ENCODE measurements at regions not wholly inside any gene's neighbourhood (a gene's known extent, or its start where the extent isn't known, plus 50 kb on each side); places are given as distances from the start of the nearest gene placed in this dataset.

DNA sequence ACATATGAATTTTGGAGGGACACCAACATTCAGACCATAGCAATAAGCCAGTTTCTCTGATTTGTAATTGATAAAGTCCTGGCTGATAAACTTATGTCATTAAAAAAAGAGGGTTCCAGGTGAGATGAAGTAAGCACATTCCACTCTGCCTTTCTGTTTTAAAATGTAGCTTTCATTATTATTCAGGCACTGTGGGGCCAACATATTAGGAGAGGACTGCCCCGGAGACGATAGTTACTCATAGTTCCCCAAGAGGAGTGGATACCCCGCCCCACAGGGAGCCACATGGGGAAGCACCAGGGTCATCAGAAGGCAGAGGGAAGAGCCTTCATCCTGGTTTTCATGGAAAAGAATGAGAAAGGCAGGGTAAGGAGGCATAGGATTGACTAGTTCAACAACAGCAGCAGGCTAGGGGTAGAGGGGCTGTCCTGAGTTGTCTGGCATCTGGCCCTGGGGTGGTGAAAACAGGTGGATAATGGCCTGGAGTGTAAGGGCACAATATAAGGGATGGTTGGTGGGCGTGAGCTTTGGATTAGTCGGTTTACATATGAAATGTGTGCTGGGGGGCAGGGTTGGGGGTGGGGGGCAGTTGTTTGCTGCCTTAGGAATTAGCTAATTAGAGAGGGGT, 78.7 kb upstream of the PROK2 start:
- Histone ChIP-seq H3K9ac (ENCODE audit: low read length) (no peak overlapping the region), H3K27me3 (replicated peaks; ENCODE audit: insufficient read depth, low read length) (no peaks in the 10 kb centered on the region), H4K20me1 (ENCODE audit: insufficient read depth, low read length) (no peaks in the 10 kb centered on the region), H3K4me3 (ENCODE audit: low read length) (no peak overlapping the region), H3K4me2 (ENCODE audit: low read depth, low read length) (no peak overlapping the region), H3K9me3 (replicated peaks; ENCODE audit: insufficient read depth, low read length) (no peaks in the 10 kb centered on the region), H3F3A (ENCODE audit: insufficient read depth, low read length) (no peaks in the 10 kb centered on the region), H3K9me2 (replicated peaks; ENCODE audit: insufficient read depth, low read length) (no peaks in the 10 kb centered on the region), H3K36me3 (replicated peaks; ENCODE audit: insufficient read depth, low read length) (no peaks in the 10 kb centered on the region), H2AFZ (ENCODE audit: low read length) (no peak overlapping the region), H3K27ac (ENCODE audit: low read length) (no peak overlapping the region), H3K4me1 (ENCODE audit: low read length) (no peaks in the 10 kb centered on the region), H3K79me2 (ENCODE audit: low read length) (no peaks in the 10 kb centered on the region)
- TF ChIP-seq EZH2phosphoT487 (IDR thresholded peaks at IDR 0.05; ENCODE audit: low read length) (no peak), CTCF (IDR thresholded peaks at IDR 0.05; ENCODE audit: low read length) (no peak), EZH2 (optimal IDR thresholded peaks at IDR 0.05; ENCODE audit: low read depth, low read length) (no peak)
- no peak for DNase-seq

DNA sequence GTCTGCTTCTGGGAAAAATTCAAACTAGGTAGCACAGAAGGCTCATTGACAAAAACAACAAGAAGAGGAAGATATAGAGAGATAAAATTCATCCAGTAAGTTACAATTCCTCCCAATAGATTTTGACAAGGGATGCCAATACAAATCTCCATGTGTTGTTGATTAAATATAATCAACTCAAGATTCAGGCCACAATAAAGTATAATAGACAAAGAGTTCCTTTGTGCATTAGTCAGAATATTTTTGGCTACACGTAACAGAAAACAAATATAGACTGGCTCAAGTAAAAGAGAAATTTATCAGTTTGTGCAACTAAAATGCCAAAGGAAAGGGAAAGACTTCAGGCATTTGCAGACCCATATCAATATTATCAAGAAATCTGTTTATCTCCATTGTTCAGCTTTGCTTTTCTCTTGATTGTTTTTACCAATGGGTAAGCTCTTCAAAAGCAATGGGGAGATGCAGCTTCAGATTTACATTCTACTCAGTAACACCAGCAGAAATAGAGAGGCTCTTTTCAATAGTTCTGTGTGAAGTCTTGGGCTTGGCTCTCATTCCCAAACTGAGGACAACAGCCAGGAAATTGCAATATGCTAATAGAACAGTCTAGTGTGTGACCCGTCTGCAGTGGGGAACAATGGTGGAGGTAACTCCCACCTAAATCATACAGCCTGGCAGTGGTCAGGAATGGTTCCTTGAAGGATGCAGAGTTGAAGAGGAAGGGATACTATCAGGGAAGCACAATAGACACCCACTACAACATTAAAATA, 77.6 kb upstream of the PROK2 start:
- H2AFZ ChIP-seq (ENCODE audit: low read length) = no peak overlapping the region
- TF ChIP-seq EZH2 (optimal IDR thresholded peaks at IDR 0.05; ENCODE audit: low read depth, low read length) (no peak), CTCF (IDR thresholded peaks at IDR 0.05; ENCODE audit: low read length) (no peak), EZH2phosphoT487 (IDR thresholded peaks at IDR 0.05; ENCODE audit: low read length) (no peak)
- H3K9me3 ChIP-seq (replicated peaks; ENCODE audit: insufficient read depth, low read length) = no peaks in the 10 kb centered on the region
- H3K4me2 ChIP-seq (ENCODE audit: low read depth, low read length) = no peak overlapping the region
- no peaks in the 10 kb centered on the region for H4K20me1 ChIP-seq (ENCODE audit: insufficient read depth, low read length)
- H3K27me3 ChIP-seq (replicated peaks; ENCODE audit: insufficient read depth, low read length) = no peaks in the 10 kb centered on the region
- H3K9ac ChIP-seq (ENCODE audit: low read length) = no peak overlapping the region
- H3K4me1 ChIP-seq (ENCODE audit: low read length) = no peaks in the 10 kb centered on the region
- H3K4me3 ChIP-seq (ENCODE audit: low read length) = no peak overlapping the region
- DNase-seq = no peak
- H3K27ac ChIP-seq (ENCODE audit: low read length) = no peak overlapping the region
- no peaks in the 10 kb centered on the region for H3K9me2 ChIP-seq (replicated peaks; ENCODE audit: insufficient read depth, low read length)
- H3K36me3 ChIP-seq (replicated peaks; ENCODE audit: insufficient read depth, low read length) = no peaks in the 10 kb centered on the region
- no peaks in the 10 kb centered on the region for H3K79me2 ChIP-seq (ENCODE audit: low read length)
- H3F3A ChIP-seq (ENCODE audit: insufficient read depth, low read length) = no peaks in the 10 kb centered on the region

- H3K9ac ChIP-seq (ENCODE audit: low read length) = no peak overlapping the region
- H3K79me2 ChIP-seq (ENCODE audit: low read length) = no peaks in the 10 kb centered on the region
- no peaks in the 10 kb centered on the region for H3K9me2 ChIP-seq (replicated peaks; ENCODE audit: insufficient read depth, low read length)
- no peaks in the 10 kb centered on the region for H4K20me1 ChIP-seq (ENCODE audit: insufficient read depth, low read length)
- H3K9me3 ChIP-seq (replicated peaks; ENCODE audit: insufficient read depth, low read length) = no peaks in the 10 kb centered on the region
- 0 out of 2 replicates have a peak, but pooled peaks cover 4% of the 10 kb centered on the region for H3F3A ChIP-seq (ENCODE audit: insufficient read depth, low read length)
- TF ChIP-seq EZH2phosphoT487 (IDR thresholded peaks at IDR 0.05; ENCODE audit: low read length) (no peak), EZH2 (optimal IDR thresholded peaks at IDR 0.05; ENCODE audit: low read depth, low read length) (no peak), CTCF (IDR thresholded peaks at IDR 0.05; ENCODE audit: low read length) (peak; percentile 58)
- no peak overlapping the region for H3K4me2 ChIP-seq (ENCODE audit: low read depth, low read length)
- H3K4me3 ChIP-seq (ENCODE audit: low read length) = no peak overlapping the region
- no peak overlapping the region for H3K27ac ChIP-seq (ENCODE audit: low read length)
- no peaks in the 10 kb centered on the region for H3K4me1 ChIP-seq (ENCODE audit: low read length)
- H2AFZ ChIP-seq (ENCODE audit: low read length) = no peak overlapping the region
- H3K36me3 ChIP-seq (replicated peaks; ENCODE audit: insufficient read depth, low read length) = no peaks in the 10 kb centered on the region
- H3K27me3 ChIP-seq (replicated peaks; ENCODE audit: insufficient read depth, low read length) = no peaks in the 10 kb centered on the region
- DNase-seq = peak; percentile 42
Observed at GRCh38 chr3:71859123-71859519, 74.2 kb upstream of the PROK2 start.
